Naive thymus-derived CD8-positive, alpha-beta T cell (primary cell): ENCODE measurements at regions not wholly inside any gene's neighbourhood (a gene's known extent, or its start where the extent isn't known, plus 50 kb on each side); places are given as distances from the start of the nearest gene placed in this dataset.

Experiments used
- ATAC-seq, 2 donors: fragments of 150-1000 bp; cut with Tn5 transposase in 1 of 2; sonication (Bioruptor Pico), chemical (Tn5 transposase) in 1 of 2; 1 replicate in 1 of 2; 2 replicates in 1 of 2; pipeline ENCODE4 v1.10.0; 2021; ENCODE audit warnings: mild to moderate bottlenecking in 2 of 2, moderate library complexity in 2 of 2
- POLR2A ChIA-PET: fragments of 350-600 bp; sonication (Branson Sonifier 250); formaldehyde crosslinking; loops from one replicate; lab custom pipeline; 2021; ENCODE audit warnings: antibody characterized with exemption; lab: Charles Lee
- DNase-seq, 10 donors: peaks; one replicate each; pipeline versions ENCODE4 v3.0.0 to v3.0.0-alpha.2; 2020 to 2022
- H3K27ac Mint-ChIP-seq, 10 donors: one replicate each; pipeline ENCODE4 v1.8.0; 2020 to 2022; ENCODE audit warnings: mild to moderate bottlenecking in 10 of 10, mixed read lengths in 10 of 10, moderate library complexity in 4 of 10, inconsistent platforms in 1 of 10
- H3K27me3 Mint-ChIP-seq, 5 donors: one replicate each; pipeline ENCODE4 v1.8.0; 2021 to 2022; ENCODE audit warnings: mixed read lengths in 5 of 5
- H3K36me3 Mint-ChIP-seq, 3 donors: one replicate each; pipeline ENCODE4 v1.8.0; 2020 to 2022; ENCODE audit warnings: mixed read lengths in 3 of 3, mild to moderate bottlenecking in 2 of 3, inconsistent platforms in 1 of 3
- H3K4me1 Mint-ChIP-seq, 4 donors: one replicate each; pipeline ENCODE4 v1.8.0; 2021 to 2022; ENCODE audit warnings: mixed read lengths in 4 of 4
- H3K4me3 Mint-ChIP-seq, 10 donors: one replicate each; pipeline ENCODE4 v1.8.0; 2020 to 2022; ENCODE audit warnings: mild to moderate bottlenecking in 10 of 10, mixed read lengths in 10 of 10, moderate library complexity in 6 of 10, inconsistent platforms in 1 of 10
- H3K9me3 Mint-ChIP-seq, 9 donors: one replicate each; pipeline ENCODE4 v1.8.0; 2020 to 2022; ENCODE audit warnings: mixed read lengths in 9 of 9, mild to moderate bottlenecking in 3 of 9, inconsistent platforms in 1 of 9, moderate library complexity in 1 of 9

DNA sequence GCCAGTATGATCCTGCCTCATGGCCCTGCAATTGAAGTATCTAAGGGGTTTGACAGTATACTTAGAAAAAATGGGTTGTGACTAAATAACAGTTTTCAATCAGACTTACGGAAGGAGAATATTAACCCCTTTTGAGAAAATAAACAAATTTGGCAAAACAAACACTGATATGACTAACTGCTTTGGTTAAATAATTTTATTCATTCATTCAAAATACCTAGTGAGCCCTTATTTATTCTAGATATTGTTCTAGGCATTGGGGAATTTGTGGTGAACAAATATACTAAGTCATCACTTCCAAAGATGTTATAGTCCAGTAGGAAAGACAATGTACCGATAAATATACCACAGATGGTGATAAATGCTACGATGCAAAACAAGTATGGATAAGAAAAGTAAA lies 358.7 kb downstream of the TGFB2 start:
- Mint-ChIP-seq H3K4me3 (no peak overlapping the region), H3K9me3 (peaks cover 0 to 5% (median 2%) of the 10 kb centered on the region in 9 donors), H3K4me1 (no peaks in the 10 kb centered on the region), H3K27ac (no peak overlapping the region), H3K36me3 (no peaks in the 10 kb centered on the region), H3K27me3 (peaks cover 0 to 11% (median 0%) of the 10 kb centered on the region in 5 donors)
- DNase-seq = no peak
- no peak for ATAC-seq
- POLR2A ChIA-PET = no interaction called here

DNA sequence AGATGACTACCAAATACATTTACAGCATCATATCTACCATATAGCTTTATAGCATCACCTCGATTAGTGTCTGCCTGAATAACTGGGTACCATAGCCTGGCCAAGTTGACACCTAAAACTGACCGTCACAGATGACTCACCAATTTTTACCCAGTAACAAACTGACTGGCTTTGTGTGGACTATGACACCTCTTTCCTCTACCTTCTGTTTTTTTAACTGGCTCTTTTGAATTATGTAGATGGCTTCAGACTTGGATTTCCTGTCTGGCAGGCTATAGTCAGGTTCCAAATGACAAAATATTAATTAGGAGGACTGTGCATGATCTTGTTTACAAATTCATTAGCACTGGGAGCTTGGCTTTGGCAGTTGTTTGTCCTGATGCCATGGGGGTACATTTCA lies 360.3 kb downstream of the TGFB2 start:
- no peak overlapping the region for H3K27ac Mint-ChIP-seq
- ATAC-seq (no peak), DNase-seq (no peak)
- H3K4me1 Mint-ChIP-seq = no peaks in the 10 kb centered on the region
- H3K36me3 Mint-ChIP-seq = no peaks in the 10 kb centered on the region
- POLR2A ChIA-PET = no interaction called here
- H3K9me3 Mint-ChIP-seq = peaks cover 0 to 7% (median 2%) of the 10 kb centered on the region in 9 donors
- H3K27me3 Mint-ChIP-seq = peaks cover 0 to 10% (median 0%) of the 10 kb centered on the region in 5 donors
- no peak overlapping the region for H3K4me3 Mint-ChIP-seq

DNA sequence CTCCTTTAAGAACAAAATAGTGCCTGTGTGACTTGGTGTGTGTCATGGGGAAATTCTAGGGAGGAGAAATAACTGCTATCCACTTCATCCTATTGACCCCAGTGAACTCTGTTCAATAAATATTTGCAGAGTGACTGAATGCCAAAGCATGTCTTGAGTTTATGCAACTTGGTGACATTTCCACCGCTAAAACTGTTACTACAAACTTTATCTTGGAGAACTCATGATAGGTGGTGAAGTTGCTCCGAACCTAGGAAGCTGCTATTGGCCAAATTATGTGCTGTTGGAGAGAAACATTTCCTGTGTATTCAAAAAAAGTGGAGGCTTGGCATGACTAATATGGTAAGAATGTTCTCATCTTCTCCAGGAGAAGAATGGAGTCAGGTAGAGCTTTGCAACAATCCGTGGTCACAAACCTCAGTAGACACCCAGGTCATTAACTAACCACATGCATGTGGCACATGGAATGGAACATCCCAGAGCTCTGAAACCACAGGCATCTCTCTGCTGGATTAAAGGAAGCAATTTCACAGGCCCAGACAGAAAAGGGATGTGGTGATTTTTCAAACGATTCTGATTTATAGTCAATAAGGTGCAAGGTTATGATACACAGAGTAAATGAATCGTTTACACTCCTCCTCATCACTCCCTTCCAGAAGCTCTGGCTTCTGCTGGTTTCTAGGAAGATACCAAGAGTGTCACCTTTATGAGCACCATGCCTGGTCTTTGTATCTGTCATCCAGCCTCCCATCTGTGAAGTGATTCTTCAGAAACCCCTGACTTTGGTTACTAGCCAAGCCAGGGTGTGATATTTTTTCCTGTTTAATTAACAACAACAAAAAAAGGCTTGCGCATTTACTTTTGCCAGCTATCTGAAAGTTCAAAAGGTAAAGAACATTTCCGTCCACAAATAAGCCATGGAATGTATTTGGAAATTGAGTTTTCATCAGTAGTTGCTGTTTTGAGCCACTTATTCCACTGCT lies 361.1 kb downstream of the TGFB2 start:
- H3K27me3 Mint-ChIP-seq = peaks cover 0 to 4% (median 0%) of the 10 kb centered on the region in 5 donors
- no peak overlapping the region for H3K4me3 Mint-ChIP-seq
- DNase-seq = no peak
- POLR2A ChIA-PET = no interaction called here
- H3K9me3 Mint-ChIP-seq = peaks cover 0 to 7% (median 2%) of the 10 kb centered on the region in 9 donors
- H3K27ac Mint-ChIP-seq = no peak overlapping the region
- no peak for ATAC-seq
- no peaks in the 10 kb centered on the region for H3K4me1 Mint-ChIP-seq
- no peaks in the 10 kb centered on the region for H3K36me3 Mint-ChIP-seq

DNA sequence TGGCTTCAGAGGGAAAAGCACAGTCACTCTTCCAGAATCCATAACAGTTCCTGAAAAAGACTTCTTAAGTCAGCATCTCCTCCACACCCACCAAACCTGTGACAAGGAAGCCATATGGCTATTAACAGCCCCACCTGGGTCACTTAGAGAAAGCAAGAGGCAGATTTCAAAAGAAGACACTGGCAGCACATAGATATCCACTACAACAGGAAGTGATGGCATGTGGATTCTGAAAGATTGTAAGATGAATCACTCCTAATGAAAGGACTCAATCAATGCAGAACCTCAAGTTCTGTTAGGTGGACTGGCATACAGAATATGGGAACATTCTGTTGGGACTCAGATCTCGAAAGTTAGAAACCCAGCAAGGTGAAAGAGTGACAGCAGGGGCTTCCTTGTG lies 365.9 kb downstream of the TGFB2 start:
- H3K27me3 Mint-ChIP-seq = no peaks in the 10 kb centered on the region
- DNase-seq (no peak), ATAC-seq (no peak)
- H3K9me3 Mint-ChIP-seq = peaks cover 0 to 9% (median 2%) of the 10 kb centered on the region in 9 donors
- H3K36me3 Mint-ChIP-seq = no peaks in the 10 kb centered on the region
- H3K4me3 Mint-ChIP-seq = no peak overlapping the region
- H3K4me1 Mint-ChIP-seq = no peaks in the 10 kb centered on the region
- POLR2A ChIA-PET = no interaction called here
- H3K27ac Mint-ChIP-seq = no peak overlapping the region

DNA sequence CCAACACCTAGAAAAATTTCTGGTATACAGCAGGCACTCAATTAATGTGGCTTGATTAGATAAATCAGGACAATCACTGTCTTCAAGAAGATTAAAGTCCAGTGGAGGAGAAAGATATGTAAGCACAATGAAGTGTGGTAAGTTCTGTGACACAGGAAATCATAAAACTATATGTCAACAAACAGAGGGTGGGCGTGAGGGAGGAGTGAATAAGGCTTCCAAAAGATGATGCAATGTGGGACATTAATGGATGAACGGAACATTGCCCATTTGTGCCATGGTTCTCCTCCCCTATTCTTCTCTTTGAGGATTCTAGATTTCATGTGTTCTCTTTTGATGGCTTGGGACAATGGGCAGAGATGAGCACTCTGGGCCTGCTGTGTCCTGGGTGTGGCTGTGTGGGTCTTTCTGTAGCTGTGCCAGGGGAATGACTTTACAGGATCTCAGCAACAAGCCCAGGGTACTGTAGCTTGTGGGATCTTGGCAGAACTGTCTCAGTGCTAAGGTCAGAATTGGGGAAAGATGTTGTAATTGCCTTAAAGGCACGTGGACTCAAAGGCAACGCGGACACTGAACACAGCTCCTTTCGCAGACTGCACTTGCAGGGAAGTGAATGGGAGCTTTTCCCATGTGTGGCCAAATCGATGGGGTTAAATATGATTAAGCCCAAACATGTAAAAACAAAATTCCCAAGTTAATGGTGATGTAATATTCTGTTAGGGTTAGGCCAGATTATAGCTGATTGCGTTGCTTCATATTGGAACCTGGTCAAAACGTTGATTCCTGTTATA lies 366.9 kb downstream of the TGFB2 start:
- no peak overlapping the region for H3K4me3 Mint-ChIP-seq
- POLR2A ChIA-PET = no interaction called here
- peaks cover 0 to 16% (median 3%) of the 10 kb centered on the region in 9 donors for H3K9me3 Mint-ChIP-seq
- DNase-seq (no peak), ATAC-seq (no peak)
- H3K27me3 Mint-ChIP-seq = no peaks in the 10 kb centered on the region
- H3K4me1 Mint-ChIP-seq = no peaks in the 10 kb centered on the region
- H3K27ac Mint-ChIP-seq = no peak overlapping the region
- no peaks in the 10 kb centered on the region for H3K36me3 Mint-ChIP-seq

DNA sequence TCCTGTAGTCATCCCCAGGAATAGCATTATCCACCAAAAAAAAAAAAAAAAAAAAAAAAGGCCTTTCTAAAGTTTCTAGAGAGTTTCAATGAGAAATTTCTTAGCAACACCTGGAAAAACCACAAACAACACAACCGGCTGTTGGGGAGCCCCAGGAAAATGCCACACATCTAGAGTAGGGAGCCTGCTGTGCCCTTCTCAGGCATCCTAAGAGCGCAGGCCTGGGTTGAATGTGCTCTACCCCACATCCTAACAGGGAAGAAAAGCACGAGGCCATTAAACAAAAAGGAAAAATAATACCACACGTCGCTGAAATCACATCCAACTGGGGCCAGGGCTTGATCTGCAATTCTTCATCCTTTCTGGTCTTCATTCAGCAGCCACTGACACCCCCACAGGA lies 367.5 kb downstream of the TGFB2 start:
- Mint-ChIP-seq H3K4me1 (no peaks in the 10 kb centered on the region), H3K36me3 (no peaks in the 10 kb centered on the region), H3K9me3 (peaks cover 0 to 16% (median 3%) of the 10 kb centered on the region in 9 donors), H3K4me3 (no peak overlapping the region), H3K27me3 (no peaks in the 10 kb centered on the region), H3K27ac (no peak overlapping the region)
- DNase-seq (no peak), ATAC-seq (no peak)
- POLR2A ChIA-PET = no interaction called here

DNA sequence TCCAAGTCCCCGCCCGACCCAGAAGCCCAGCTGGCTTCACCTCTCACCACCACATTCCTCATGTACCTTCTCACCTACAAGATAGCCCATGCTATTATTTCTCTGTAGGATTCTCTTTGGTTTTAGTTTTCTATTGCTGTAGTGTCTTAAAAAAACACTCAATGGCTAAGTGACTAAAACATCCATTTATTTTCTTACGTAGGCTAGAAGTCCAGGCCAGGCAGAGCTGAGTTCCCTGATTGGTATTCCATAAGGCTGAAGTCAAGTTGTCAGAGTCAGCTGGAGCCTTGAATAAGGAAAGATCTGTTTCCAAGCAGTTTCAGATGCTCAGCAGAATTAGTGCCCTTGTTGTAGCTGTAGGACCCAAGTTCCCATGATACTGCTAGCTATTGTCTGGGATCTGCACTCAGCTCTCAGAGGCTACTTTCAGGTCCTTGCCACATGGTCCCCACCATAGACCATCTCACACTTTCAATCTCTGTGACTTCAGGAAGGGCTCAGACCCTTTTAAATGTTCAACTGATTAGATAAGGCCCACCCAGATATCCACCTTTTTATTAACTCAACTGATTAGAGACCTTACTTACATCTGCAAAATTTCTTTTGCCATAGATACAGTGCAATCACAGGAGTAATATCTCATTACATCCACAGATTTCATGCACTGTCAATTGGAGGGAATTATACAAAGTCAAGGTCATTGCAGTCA lies 371.0 kb downstream of the TGFB2 start:
- Mint-ChIP-seq H3K27ac (no peak overlapping the region), H3K4me3 (no peak overlapping the region), H3K36me3 (no peaks in the 10 kb centered on the region), H3K9me3 (peaks cover 0 to 13% (median 2%) of the 10 kb centered on the region in 9 donors), H3K27me3 (no peaks in the 10 kb centered on the region), H3K4me1 (no peaks in the 10 kb centered on the region)
- ATAC-seq = no peak
- POLR2A ChIA-PET = no interaction called here
- DNase-seq = no peak

DNA sequence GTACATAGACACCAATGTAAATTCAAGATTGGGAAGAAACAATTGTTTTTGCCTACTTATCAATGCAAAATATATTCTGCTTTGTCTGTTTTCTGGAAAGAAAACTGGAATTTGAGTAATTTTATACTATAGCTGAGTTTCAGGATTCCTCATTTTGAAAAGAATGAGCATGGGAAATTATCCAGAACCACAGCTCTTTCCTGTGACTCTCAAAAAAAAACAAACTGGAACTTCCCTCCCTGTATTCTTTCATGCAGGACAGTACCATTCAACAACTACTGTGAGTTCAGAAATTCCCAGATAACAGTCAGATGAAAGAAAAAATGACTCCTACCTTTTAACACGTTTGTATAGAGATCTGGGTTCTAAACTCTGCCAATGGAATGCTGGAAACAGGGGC lies 372.4 kb downstream of the TGFB2 start:
- DNase-seq (no peak), ATAC-seq (no peak)
- H3K4me3 Mint-ChIP-seq = no peak overlapping the region
- no peaks in the 10 kb centered on the region for H3K36me3 Mint-ChIP-seq
- no peaks in the 10 kb centered on the region for H3K27me3 Mint-ChIP-seq
- POLR2A ChIA-PET = no interaction called here
- H3K9me3 Mint-ChIP-seq = peaks cover 0 to 11% (median 0%) of the 10 kb centered on the region in 9 donors
- no peak overlapping the region for H3K27ac Mint-ChIP-seq
- H3K4me1 Mint-ChIP-seq = no peaks in the 10 kb centered on the region

DNA sequence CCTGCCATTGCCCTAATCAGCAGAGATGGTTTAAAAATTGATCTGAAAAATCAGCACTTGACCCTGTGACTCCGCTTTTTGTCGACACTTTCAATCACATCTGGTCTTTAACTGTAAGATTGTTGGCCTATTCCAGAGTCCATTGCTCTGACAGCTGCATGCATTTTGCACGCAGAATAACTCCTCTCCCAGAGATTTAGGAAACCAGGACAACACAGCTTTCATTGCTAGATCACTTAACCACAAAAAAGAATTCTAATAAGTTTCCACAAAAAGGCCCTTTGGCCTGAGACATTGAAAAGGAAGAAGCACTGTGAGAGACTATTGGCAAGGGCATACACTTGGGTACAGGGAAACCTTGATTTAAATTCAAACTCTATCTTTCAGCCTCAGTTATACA lies 373.1 kb downstream of the TGFB2 start:
- Mint-ChIP-seq H3K4me3 (no peak overlapping the region), H3K9me3 (peaks cover 0 to 11% (median 0%) of the 10 kb centered on the region in 9 donors), H3K4me1 (no peaks in the 10 kb centered on the region), H3K27me3 (no peaks in the 10 kb centered on the region), H3K36me3 (no peaks in the 10 kb centered on the region), H3K27ac (no peak overlapping the region)
- no peak for DNase-seq
- POLR2A ChIA-PET = no interaction called here
- ATAC-seq = no peak

DNA sequence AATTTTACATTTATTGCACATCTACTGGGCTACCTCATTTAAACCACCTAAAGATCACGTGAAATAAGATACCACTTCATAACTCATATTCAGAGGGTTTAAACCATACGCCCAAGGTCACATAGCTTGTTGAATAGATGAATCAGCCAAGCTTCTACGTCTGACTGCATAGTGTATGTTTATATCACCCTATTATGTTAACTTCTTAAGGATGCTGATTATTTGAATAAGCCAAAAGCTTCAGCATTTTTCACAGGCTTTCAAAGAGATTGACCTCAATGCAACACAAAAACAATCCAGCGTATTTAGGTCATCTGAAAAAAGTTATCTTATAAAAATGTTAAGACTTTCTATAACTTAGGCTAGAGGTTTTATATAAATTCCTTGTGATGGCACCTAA lies 373.8 kb downstream of the TGFB2 start:
- Mint-ChIP-seq H3K4me3 (no peak overlapping the region), H3K27me3 (no peaks in the 10 kb centered on the region), H3K9me3 (peaks cover 0 to 19% (median under 1%) of the 10 kb centered on the region in 9 donors), H3K36me3 (no peaks in the 10 kb centered on the region), H3K4me1 (no peaks in the 10 kb centered on the region), H3K27ac (no peak overlapping the region)
- ATAC-seq (no peak), DNase-seq (no peak)
- POLR2A ChIA-PET = no interaction called here

DNA sequence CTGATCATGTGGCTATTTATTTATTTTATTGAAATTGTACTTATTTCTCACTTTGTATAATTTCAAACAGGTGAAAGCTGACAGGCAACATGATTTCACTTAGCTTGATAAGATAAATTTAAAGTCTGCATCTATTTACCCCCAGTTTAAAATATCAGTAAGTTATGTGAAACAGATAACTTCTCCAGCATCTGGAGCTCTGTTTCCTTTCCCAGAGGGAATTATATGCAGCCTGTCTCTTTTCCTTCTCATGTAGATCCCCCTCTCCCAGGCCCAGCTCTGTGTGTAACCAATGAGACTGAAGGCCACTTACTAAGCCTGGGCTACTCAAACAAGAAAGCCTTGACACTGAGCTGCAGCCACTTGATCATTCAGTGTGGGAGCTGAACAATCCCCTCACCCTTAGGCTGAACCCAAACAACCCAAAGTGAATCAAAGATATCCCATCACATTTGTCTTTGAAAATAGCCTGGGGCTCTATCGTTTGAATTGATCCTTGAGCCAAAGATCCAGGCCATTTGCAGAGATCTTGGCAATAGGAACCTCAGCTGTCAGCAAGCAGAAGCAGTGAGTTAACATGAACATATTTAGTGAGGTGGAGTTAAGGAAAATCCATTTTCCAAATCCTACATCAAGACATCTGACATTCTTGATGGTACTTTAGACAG lies 383.9 kb downstream of the TGFB2 start:
- POLR2A ChIA-PET = no interaction called here
- no peak overlapping the region for H3K27ac Mint-ChIP-seq
- H3K9me3 Mint-ChIP-seq = peaks cover 0 to 4% (median 0%) of the 10 kb centered on the region in 9 donors
- no peaks in the 10 kb centered on the region for H3K4me1 Mint-ChIP-seq
- DNase-seq = no peak
- H3K36me3 Mint-ChIP-seq = no peaks in the 10 kb centered on the region
- no peak overlapping the region for H3K4me3 Mint-ChIP-seq
- peaks cover 0 to 4% (median 0%) of the 10 kb centered on the region in 5 donors for H3K27me3 Mint-ChIP-seq
- no peak for ATAC-seq

DNA sequence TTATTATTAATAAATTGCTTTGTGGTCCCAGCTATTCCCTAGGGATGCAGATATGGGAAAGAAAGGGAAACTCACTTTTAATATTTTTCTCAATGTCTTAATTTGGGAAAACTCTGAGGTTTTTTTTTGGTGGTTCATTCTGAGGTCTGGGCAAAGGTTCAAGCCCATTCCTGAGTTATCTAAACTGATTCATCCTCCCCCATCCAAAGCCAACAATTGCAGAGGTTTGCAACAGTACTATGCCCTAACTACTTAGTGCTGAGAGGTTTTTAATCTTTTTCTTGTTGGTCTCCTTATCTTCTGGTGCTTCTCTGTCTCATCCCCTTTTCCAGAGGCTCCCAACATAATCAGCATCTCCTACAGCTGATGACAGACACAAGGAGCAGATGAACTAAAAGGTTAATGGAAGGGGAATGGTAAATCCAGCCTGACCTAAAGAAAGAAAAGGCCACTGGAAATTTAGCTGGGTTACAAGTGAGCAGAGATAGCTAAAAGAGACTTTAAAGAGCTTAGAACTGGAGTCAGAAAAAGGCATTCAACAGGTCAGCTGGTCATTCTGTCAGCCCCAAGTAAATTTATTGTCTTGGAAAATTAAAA lies 390.4 kb downstream of the TGFB2 start:
- Mint-ChIP-seq H3K4me1 (no peaks in the 10 kb centered on the region), H3K9me3 (peaks cover 0 to 8% (median 0%) of the 10 kb centered on the region in 9 donors), H3K27me3 (peaks cover 0 to 4% (median 0%) of the 10 kb centered on the region in 5 donors), H3K4me3 (no peak overlapping the region), H3K36me3 (no peaks in the 10 kb centered on the region), H3K27ac (no peak overlapping the region)
- POLR2A ChIA-PET = no interaction called here
- ATAC-seq = no peak
- no peak for DNase-seq
